H9 (cell line): ENCODE measurements at regions not wholly inside any gene's neighbourhood (a gene's known extent, or its start where the extent isn't known, plus 50 kb on each side); places are given as distances from the start of the nearest gene placed in this dataset.

Experiments used
- DNase-seq: peaks from one replicate; pipeline ENCODE4 v3.0.0-alpha.2; 2017
- H2AFZ ChIP-seq: one replicate; pipeline ENCODE4 v1.6.1; 2013; ENCODE audit warnings: mild to moderate bottlenecking, low read length, control low read depth, moderate library complexity
- H2AK5ac ChIP-seq: 2 replicates; pipeline ENCODE4 v1.6.1; 2013; ENCODE audit warnings: low read length, control low read depth, mixed read lengths; ENCODE audit not compliant: insufficient read length
- H2BK120ac ChIP-seq: one replicate; pipeline ENCODE4 v1.6.1; 2013; ENCODE audit warnings: low read depth, mild to moderate bottlenecking, low read length, control low read depth, inconsistent platforms; ENCODE audit not compliant: poor library complexity, severe bottlenecking
- H2BK12ac ChIP-seq: 2 replicates; pipeline ENCODE4 v1.6.1; 2013; ENCODE audit warnings: low read length, control low read depth, mixed read lengths, low read depth; ENCODE audit not compliant: insufficient read length
- H2BK15ac ChIP-seq: 2 replicates; pipeline ENCODE4 v1.6.1; 2013; ENCODE audit warnings: low read depth, low read length, control low read depth
- H2BK20ac ChIP-seq: one replicate; pipeline ENCODE4 v1.6.1; 2013; ENCODE audit warnings: low read depth, mild to moderate bottlenecking, low read length, control low read depth, inconsistent platforms; ENCODE audit not compliant: poor library complexity, severe bottlenecking
- H2BK5ac ChIP-seq: 2 replicates; pipeline ENCODE4 v1.6.1; 2013; ENCODE audit warnings: low read length, control low read depth, mixed read lengths; ENCODE audit not compliant: insufficient read length
- H3K14ac ChIP-seq: 2 replicates; pipeline ENCODE4 v1.6.1; 2013; ENCODE audit warnings: low read length, control low read depth; ENCODE audit not compliant: insufficient read depth
- H3K18ac ChIP-seq: 2 replicates; pipeline ENCODE4 v1.6.1; 2013; ENCODE audit warnings: low read depth, mild to moderate bottlenecking, mixed read lengths, low read length, control low read depth; ENCODE audit not compliant: insufficient read length
- H3K23ac ChIP-seq: 2 replicates; pipeline ENCODE4 v1.6.1; 2013; ENCODE audit warnings: low read length, control low read depth, mixed read lengths, low read depth; ENCODE audit not compliant: insufficient read length
- H3K23me2 ChIP-seq: 2 replicates; pipeline ENCODE4 v1.6.1; 2013; ENCODE audit warnings: low read depth, mild to moderate bottlenecking, mixed read lengths, low read length, control low read depth; ENCODE audit not compliant: insufficient read length, poor library complexity, severe bottlenecking
- H3K27ac ChIP-seq: 2 replicates; pipeline ENCODE4 v1.5.1; 2013; ENCODE audit warnings: low read length, control low read depth, mixed read lengths, low read depth; ENCODE audit not compliant: insufficient read length
- H3K27me3 ChIP-seq: 2 replicates; pipeline ENCODE4 v1.6.1; 2013; ENCODE audit warnings: low read length, control low read depth, inconsistent platforms; ENCODE audit not compliant: insufficient read depth
- H3K4ac ChIP-seq: 2 replicates; pipeline ENCODE4 v1.6.1; 2013; ENCODE audit warnings: low read depth, mild to moderate bottlenecking, control low read depth, inconsistent platforms, low read length, moderate library complexity
- H3K4me1 ChIP-seq: 2 replicates; pipeline ENCODE4 v1.6.1; 2013; ENCODE audit warnings: low read length, control low read depth, inconsistent platforms; ENCODE audit not compliant: insufficient read depth
- H3K4me2 ChIP-seq: 2 replicates; pipeline ENCODE4 v1.6.1; 2013; ENCODE audit warnings: low read length, control low read depth, mixed read lengths; ENCODE audit not compliant: insufficient read length, insufficient read depth
- H3K56ac ChIP-seq: 2 replicates; pipeline ENCODE4 v1.6.1; 2013; ENCODE audit warnings: low read depth, mild to moderate bottlenecking, mixed read lengths, low read length, control low read depth; ENCODE audit not compliant: insufficient read length
- H3K79me1 ChIP-seq: 2 replicates; pipeline ENCODE4 v1.6.1; 2013; ENCODE audit warnings: low read depth, mild to moderate bottlenecking, moderate library complexity, low read length, control low read depth, inconsistent platforms; ENCODE audit not compliant: insufficient read depth, poor library complexity, severe bottlenecking
- H3K79me2 ChIP-seq: 2 replicates; pipeline ENCODE4 v1.6.1; 2013; ENCODE audit warnings: low read length, control low read depth, inconsistent platforms; ENCODE audit not compliant: insufficient read depth
- H3K9ac ChIP-seq: 2 replicates; pipeline ENCODE4 v1.6.1; 2013; ENCODE audit warnings: low read length, control low read depth, mixed read lengths; ENCODE audit not compliant: insufficient read length; ENCODE audit errors: extremely low read depth
- H3K9me3 ChIP-seq: one replicate; pipeline ENCODE4 v1.6.1; 2013; ENCODE audit warnings: low read depth, low read length, inconsistent platforms; ENCODE audit not compliant: control insufficient read depth
- H3T11ph ChIP-seq: one replicate; pipeline ENCODE4 v1.6.1; 2013; ENCODE audit warnings: mild to moderate bottlenecking, low read length, control low read depth, inconsistent platforms
- H4K20me1 ChIP-seq: one replicate; pipeline ENCODE4 v1.6.1; 2013; ENCODE audit not compliant: control insufficient read depth, insufficient read length, insufficient read depth
- H4K5ac ChIP-seq: 2 replicates; pipeline ENCODE4 v1.6.1; 2013; ENCODE audit warnings: low read depth, mild to moderate bottlenecking, mixed read lengths, low read length, control low read depth; ENCODE audit not compliant: insufficient read length
- H4K8ac ChIP-seq: replicated peaks from 2 replicates; pipeline ENCODE4 v1.6.1; 2013; ENCODE audit warnings: low read length, control low read depth, mixed read lengths, low read depth; ENCODE audit not compliant: insufficient read length
- H4K91ac ChIP-seq: 2 replicates; pipeline ENCODE4 v1.6.1; 2013; ENCODE audit warnings: low read depth, mild to moderate bottlenecking, moderate library complexity, mixed read lengths, low read length, control low read depth; ENCODE audit not compliant: insufficient read length
- H3K27ac Mint-ChIP-seq, 3 experiments: 2 replicates in 2 of 3; 3 replicates in 1 of 3; pipeline ENCODE4 v1.8.0; 2020 to 2021; ENCODE audit warnings: mixed read lengths in 3 of 3, mild to moderate bottlenecking in 1 of 3, moderate library complexity in 1 of 3
- H3K27me3 Mint-ChIP-seq: 2 replicates; pipeline ENCODE4 v1.8.0; 2021; ENCODE audit warnings: low read depth, mild to moderate bottlenecking, moderate library complexity, mixed read lengths
- H3K36me3 Mint-ChIP-seq, 3 experiments: 2 replicates in 2 of 3; 3 replicates in 1 of 3; pipeline ENCODE4 v1.8.0; 2020 to 2021; ENCODE audit warnings: low read depth in 3 of 3, mixed read lengths in 3 of 3; ENCODE audit not compliant: insufficient read depth in 1 of 3
- H3K4me1 Mint-ChIP-seq, 2 experiments: 2 replicates each; pipeline ENCODE4 v1.8.0; 2020; ENCODE audit warnings: mixed read lengths in 2 of 2
- H3K4me3 Mint-ChIP-seq, 2 experiments: 2 replicates in 1 of 2; 3 replicates in 1 of 2; pipeline ENCODE4 v1.8.0; 2020 to 2021; ENCODE audit warnings: mild to moderate bottlenecking in 2 of 2, mixed read lengths in 2 of 2, moderate library complexity in 1 of 2
- H3K9me3 Mint-ChIP-seq, 2 experiments: 2 replicates in 1 of 2; 3 replicates in 1 of 2; pipeline ENCODE4 v1.8.0; 2020; ENCODE audit warnings: mild to moderate bottlenecking in 2 of 2, mixed read lengths in 2 of 2, moderate library complexity in 1 of 2
- CTCF ChIP-seq: fragments of 200-600 bp; sonication (generic); conservative IDR thresholded peaks from 3 replicates; pipeline ENCODE4 v1.8.0; 2021; ENCODE audit warnings: antibody characterized with exemption, mild to moderate bottlenecking
- WGBS: extraction: QIAGEN DNeasy Blood & Tissue Kit; methylation state at CpG from one replicate; pipeline ENCODE4 v1.1.7; 2013; ENCODE audit warnings: missing lambda C conversion rate, low lambda C conversion rate, mixed read lengths; ENCODE audit not compliant: insufficient read length; ENCODE audit errors: extremely low coverage; 5-methylcytosine and 5-hydroxymethylcytosine counted together

GRCh38 chr7:13794581-13794980, 194.9 kb downstream of the ETV1 start:
- H3K9me3 Mint-ChIP-seq = no peaks in the 10 kb centered on the region
- H3K27me3 Mint-ChIP-seq = no peaks in the 10 kb centered on the region
- H2BK15ac ChIP-seq = no peak overlapping the region
- peaks cover 5% of the 10 kb centered on the region; the same call in 1 of the 2 replicates for H3K79me2 ChIP-seq
- H3K56ac ChIP-seq = no peak overlapping the region
- H4K91ac ChIP-seq = no peak overlapping the region
- H2BK20ac ChIP-seq = no peak overlapping the region
- no peak for TF ChIP-seq CTCF
- H3K27me3 ChIP-seq = no peaks in the 10 kb centered on the region
- no peak overlapping the region for H3K14ac ChIP-seq
- H2BK120ac ChIP-seq = no peak overlapping the region
- no peak overlapping the region for H2AK5ac ChIP-seq
- no peak overlapping the region for H2AFZ ChIP-seq
- H3K18ac ChIP-seq = no peak overlapping the region
- H3K4me3 Mint-ChIP-seq = no peak overlapping the region
- no peaks in the 10 kb centered on the region for H4K20me1 ChIP-seq
- H3K4me2 ChIP-seq = no peak overlapping the region
- no peak overlapping the region for H4K8ac ChIP-seq
- no peak overlapping the region for H3T11ph ChIP-seq
- peaks cover 10 to 20% of the 10 kb centered on the region in 2 experiments for H3K4me1 Mint-ChIP-seq
- no peaks in the 10 kb centered on the region for H3K9me3 ChIP-seq
- no peaks in the 10 kb centered on the region; a peak in 1 of 7 replicates for H3K36me3 Mint-ChIP-seq
- peaks cover 2% of the 10 kb centered on the region; the same call in 1 of the 2 replicates for H3K4me1 ChIP-seq
- no peak overlapping the region for H3K4ac ChIP-seq
- H3K27ac ChIP-seq = no peak overlapping the region
- H3K23me2 ChIP-seq = no peaks in the 10 kb centered on the region
- no peak overlapping the region for H4K5ac ChIP-seq
- H3K9ac ChIP-seq = no peak overlapping the region
- H2BK12ac ChIP-seq = no peak overlapping the region
- H3K27ac Mint-ChIP-seq = no peak overlapping the region
- H2BK5ac ChIP-seq = no peak overlapping the region
- DNase-seq = no peak
- H3K23ac ChIP-seq = no peak overlapping the region
- no CpG with 5 or more reads among the region's 2 CpGs for WGBS
- no peaks in the 10 kb centered on the region for H3K79me1 ChIP-seq
